Gastroesophageal sphincter (tissue), 3 donors: ENCODE measurements at regions not wholly inside any gene's neighbourhood (a gene's known extent, or its start where the extent isn't known, plus 50 kb on each side); places are given as distances from the start of the nearest gene placed in this dataset.

Source experiments
- EP300 ChIP-seq: sonication (generic); formaldehyde crosslinking; IDR thresholded peaks from one replicate; pipeline ENCODE4 v1.6.1; 2017; ENCODE audit warnings: antibody characterized with exemption, mild to moderate bottlenecking
- TF ChIP-seq, protein P1 (sequence below), 4 experiments: fragments of 200-600 bp in 2 of 4; fragments of 450-650 bp in 2 of 4; sonication (generic) in 1 of 4; IDR thresholded peaks; one replicate each; pipeline ENCODE4 v1.5.1; 2017 to 2019; ENCODE audit warnings: antibody characterized with exemption in 4 of 4, mild to moderate bottlenecking in 2 of 4, moderate library complexity in 2 of 4

DNA sequence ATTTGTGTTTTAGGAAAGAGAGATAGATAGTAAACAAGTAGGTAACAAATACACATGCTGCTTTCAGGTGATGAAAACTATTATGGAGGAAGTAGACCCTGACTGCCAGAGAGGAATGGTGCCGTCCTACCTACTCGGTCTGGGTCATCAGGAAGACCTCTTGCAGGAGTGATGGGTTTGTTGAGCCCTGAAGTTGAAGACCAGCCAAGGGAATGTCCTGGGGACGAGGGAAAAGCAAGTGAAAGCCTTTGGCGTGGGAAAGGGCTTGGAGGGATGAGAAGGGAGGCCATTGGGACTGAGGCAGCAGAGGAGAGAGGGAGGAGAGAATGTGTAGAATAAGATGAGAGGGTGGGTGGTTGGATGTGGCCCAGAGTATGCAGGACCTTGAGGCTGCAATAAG lies 379.5 kb upstream of the USP24 start:
- TF ChIP-seq, protein P1, sequence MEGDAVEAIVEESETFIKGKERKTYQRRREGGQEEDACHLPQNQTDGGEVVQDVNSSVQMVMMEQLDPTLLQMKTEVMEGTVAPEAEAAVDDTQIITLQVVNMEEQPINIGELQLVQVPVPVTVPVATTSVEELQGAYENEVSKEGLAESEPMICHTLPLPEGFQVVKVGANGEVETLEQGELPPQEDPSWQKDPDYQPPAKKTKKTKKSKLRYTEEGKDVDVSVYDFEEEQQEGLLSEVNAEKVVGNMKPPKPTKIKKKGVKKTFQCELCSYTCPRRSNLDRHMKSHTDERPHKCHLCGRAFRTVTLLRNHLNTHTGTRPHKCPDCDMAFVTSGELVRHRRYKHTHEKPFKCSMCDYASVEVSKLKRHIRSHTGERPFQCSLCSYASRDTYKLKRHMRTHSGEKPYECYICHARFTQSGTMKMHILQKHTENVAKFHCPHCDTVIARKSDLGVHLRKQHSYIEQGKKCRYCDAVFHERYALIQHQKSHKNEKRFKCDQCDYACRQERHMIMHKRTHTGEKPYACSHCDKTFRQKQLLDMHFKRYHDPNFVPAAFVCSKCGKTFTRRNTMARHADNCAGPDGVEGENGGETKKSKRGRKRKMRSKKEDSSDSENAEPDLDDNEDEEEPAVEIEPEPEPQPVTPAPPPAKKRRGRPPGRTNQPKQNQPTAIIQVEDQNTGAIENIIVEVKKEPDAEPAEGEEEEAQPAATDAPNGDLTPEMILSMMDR (IDR thresholded peaks at IDR 0.05), result no peak
- TF ChIP-seq EP300, result no peak
